GOT3 (cell line): ENCODE measurements at regions not wholly inside any gene's neighbourhood (a gene's known extent, or its start where the extent isn't known, plus 50 kb on each side); places are given as distances from the start of the nearest gene placed in this dataset.
"Not testable (repeated sequence)": the region's sequence is repeated elsewhere in the genome, so short reads cannot be mapped to it uniquely, and the experiment has no call there.

Experiments
- DNase-seq: peaks from one replicate; lab custom pipeline; 2025; ENCODE audit warnings: mixed read lengths; lab: John Stamatoyannopoulos, UW

GRCh38 chr15:95693917-95694316 lies 636.6 kb upstream of the NR2F2 start:
- DNase-seq: no peak

GRCh38 chr15:95698230-95698629 lies 632.3 kb upstream of the NR2F2 start:
- no peak for DNase-seq

- no peak for DNase-seq
These were observed 631.5 kb upstream of the NR2F2 start for GRCh38 chr15:95698951-95699350.

- DNase-seq: no peak
These were observed 630.9 kb upstream of the NR2F2 start for GRCh38 chr15:95699578-95699977.

GRCh38 chr15:95700692-95701091 lies 629.8 kb upstream of the NR2F2 start:
- not testable (repeated sequence) for DNase-seq

GRCh38 chr15:95701410-95701809 lies 629.1 kb upstream of the NR2F2 start:
- no peak for DNase-seq

GRCh38 chr15:95709959-95710695 lies 620.4 kb upstream of the NR2F2 start:
- DNase-seq: no peak

GRCh38 chr15:95712785-95713184 lies 617.7 kb upstream of the NR2F2 start:
- DNase-seq: no peak

- no peak for DNase-seq
These were observed 617.2 kb upstream of the NR2F2 start for GRCh38 chr15:95713324-95713723.

GRCh38 chr15:95715116-95715903 lies 615.2 kb upstream of the NR2F2 start:
- no peak for DNase-seq

GRCh38 chr15:95715906-95716656 lies 614.4 kb upstream of the NR2F2 start:
- no peak for DNase-seq

GRCh38 chr15:95716708-95717107 lies 613.8 kb upstream of the NR2F2 start:
- DNase-seq: no peak

- DNase-seq: no peak
These were observed 612.1 kb upstream of the NR2F2 start for GRCh38 chr15:95718441-95718840.

- DNase-seq: no peak
These were observed 605.4 kb upstream of the NR2F2 start for GRCh38 chr15:95724908-95725633.

GRCh38 chr15:95726891-95727290 lies 603.6 kb upstream of the NR2F2 start:
- no peak for DNase-seq

GRCh38 chr15:95733931-95734330 lies 596.6 kb upstream of the NR2F2 start:
- DNase-seq: no peak

- DNase-seq: no peak
These were observed 595.8 kb upstream of the NR2F2 start for GRCh38 chr15:95734422-95735316.

- no peak for DNase-seq
These were observed 593.4 kb upstream of the NR2F2 start for GRCh38 chr15:95737060-95737459.

GRCh38 chr15:95739131-95739530 lies 591.4 kb upstream of the NR2F2 start:
- DNase-seq: no peak

- DNase-seq: no peak
These were observed 588.7 kb upstream of the NR2F2 start for GRCh38 chr15:95741830-95742229.

- DNase-seq: no peak
These were observed 588.2 kb upstream of the NR2F2 start for GRCh38 chr15:95742256-95742655.
